ENCODE measurements at regions not wholly inside any gene's neighbourhood (a gene's known extent, or its start where the extent isn't known, plus 50 kb on each side); places are given as distances from the start of the nearest gene placed in this dataset.
A peak's percentile ranks its signal among the peaks of the same experiment; 100 is the strongest.

- POLR2A ChIA-PET: no interaction called here
These were observed 154.2 kb upstream of the DAB2 start for GRCh38 chr5:39578887-39579497.

GRCh38 chr5:39577529-39577928 is 152.7 kb upstream of the DAB2 start:
- H3K9me3 Mint-ChIP-seq (ENCODE audit: insufficient read depth): no peaks in the 10 kb centered on the region
- DNase-seq (no peak), ATAC-seq (no peak)
- POLR2A ChIA-PET: no interaction called here
- CTCF ChIA-PET: interaction anchor here (0.9 to 1.3 kb wide), 3 partner anchors 9 to 589 kb away, joined by 3 read pairs; no protein-coding TSS in a partner anchor
- no peak overlapping the region for H3K27ac Mint-ChIP-seq
- H3K4me1 Mint-ChIP-seq (ENCODE audit: low read depth): peaks cover 6% of the 10 kb centered on the region
- no peak overlapping the region for H3K4me3 Mint-ChIP-seq
- H3K27me3 Mint-ChIP-seq (ENCODE audit: low read depth): peaks cover 5% of the 10 kb centered on the region
- H3K36me3 Mint-ChIP-seq (ENCODE audit: low read depth): no peaks in the 10 kb centered on the region

More at GRCh38 chr5:39578887-39579497, 154.2 kb upstream of the DAB2 start:
- no peak overlapping the region for H3K4me3 Mint-ChIP-seq
- no peaks in the 10 kb centered on the region for H3K36me3 Mint-ChIP-seq (ENCODE audit: low read depth)
- DNase-seq (no peak), ATAC-seq (no peak)
- no peaks in the 10 kb centered on the region for H3K9me3 Mint-ChIP-seq (ENCODE audit: insufficient read depth)
- H3K27ac Mint-ChIP-seq: no peak overlapping the region
- CTCF ChIA-PET: interaction anchor here (1.0 to 1.5 kb wide), 4 partner anchors 10 to 109 kb away, joined by 3 read pairs; no protein-coding TSS in a partner anchor
- H3K4me1 Mint-ChIP-seq (ENCODE audit: low read depth): peaks cover 6% of the 10 kb centered on the region
- peaks cover 9% of the 10 kb centered on the region for H3K27me3 Mint-ChIP-seq (ENCODE audit: low read depth)

DNA sequence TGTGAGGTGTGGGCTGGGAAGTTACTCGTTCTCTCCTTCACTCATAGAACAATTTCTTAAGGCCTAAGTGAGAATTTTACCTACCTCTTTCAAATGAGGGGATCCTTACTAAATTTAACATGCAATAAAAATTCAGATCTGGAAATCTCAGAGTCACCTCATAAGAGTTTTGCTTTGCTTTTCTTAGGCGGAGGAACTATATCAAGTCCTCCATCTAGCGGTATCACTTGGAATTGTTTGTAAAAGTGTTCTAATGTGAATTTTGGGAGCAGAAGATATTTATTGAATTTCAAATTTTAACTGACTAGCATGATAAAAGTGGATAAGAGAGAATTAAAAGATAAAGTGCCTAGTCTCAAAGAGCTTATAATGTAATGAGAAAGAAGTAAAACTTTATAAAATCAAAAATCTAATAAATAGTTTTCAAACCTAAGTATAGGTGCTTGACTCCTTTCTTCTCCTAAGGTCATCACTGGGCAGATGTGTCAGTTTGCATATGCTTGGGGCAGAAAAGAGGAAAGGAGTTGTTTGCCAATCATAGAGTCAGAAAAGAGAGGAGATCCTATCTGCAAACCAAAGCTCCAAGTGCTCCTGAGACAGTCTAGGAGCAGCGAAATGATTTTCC is 145.7 kb upstream of the DAB2 start:
- ATAC-seq: no peak
- no peak overlapping the region for H3K4me3 Mint-ChIP-seq
- H3K4me1 Mint-ChIP-seq (ENCODE audit: low read depth): peaks cover 1% of the 10 kb centered on the region
- no peak for DNase-seq
- H3K9me3 Mint-ChIP-seq (ENCODE audit: insufficient read depth): no peaks in the 10 kb centered on the region
- H3K27me3 Mint-ChIP-seq (ENCODE audit: low read depth): peaks cover 8% of the 10 kb centered on the region
- H3K36me3 Mint-ChIP-seq (ENCODE audit: low read depth): no peaks in the 10 kb centered on the region
- ChIA-PET CTCF (interaction anchor here (0.8 to 1.3 kb wide), 8 partner anchors 13 to 354 kb away, joined by 3 to 5 read pairs (median 4); no protein-coding TSS in a partner anchor), POLR2A (no interaction called here)
- H3K27ac Mint-ChIP-seq: no peak overlapping the region

GRCh38 chr5:39569857-39570256 is 145.1 kb upstream of the DAB2 start:
- peaks cover 1% of the 10 kb centered on the region for H3K4me1 Mint-ChIP-seq (ENCODE audit: low read depth)
- ATAC-seq: no peak
- CTCF ChIA-PET: interaction anchor here (1.3 to 1.8 kb wide), 2 partner anchors 27 to 194 kb away, joined by 4 to 6 read pairs; no protein-coding TSS in a partner anchor
- no peak overlapping the region for H3K4me3 Mint-ChIP-seq
- no peak overlapping the region for H3K27ac Mint-ChIP-seq
- H3K36me3 Mint-ChIP-seq (ENCODE audit: low read depth): no peaks in the 10 kb centered on the region
- POLR2A ChIA-PET: no interaction called here
- no peaks in the 10 kb centered on the region for H3K9me3 Mint-ChIP-seq (ENCODE audit: insufficient read depth)
- H3K27me3 Mint-ChIP-seq (ENCODE audit: low read depth): peaks cover 10% of the 10 kb centered on the region
- DNase-seq: no peak

- ATAC-seq: no peak
- no peak overlapping the region for H3K27ac Mint-ChIP-seq
- H3K4me3 Mint-ChIP-seq: no peak overlapping the region
- peaks cover 1% of the 10 kb centered on the region for H3K4me1 Mint-ChIP-seq (ENCODE audit: low read depth)
- CTCF ChIA-PET: interaction anchor here (0.8 to 2.1 kb wide), 3 partner anchors 9 to 191 kb away, joined by 3 to 6 read pairs (median 5); no protein-coding TSS in a partner anchor
- no peaks in the 10 kb centered on the region for H3K9me3 Mint-ChIP-seq (ENCODE audit: insufficient read depth)
- POLR2A ChIA-PET: no interaction called here
- no peak for DNase-seq
- no peaks in the 10 kb centered on the region for H3K36me3 Mint-ChIP-seq (ENCODE audit: low read depth)
- peaks cover 7% of the 10 kb centered on the region for H3K27me3 Mint-ChIP-seq (ENCODE audit: low read depth)
These were observed 142.1 kb upstream of the DAB2 start for GRCh38 chr5:39566891-39567290.

GRCh38 chr5:39566029-39566428 is 141.2 kb upstream of the DAB2 start:
- no peak overlapping the region for H3K27ac Mint-ChIP-seq
- CTCF ChIA-PET: interaction anchor here (0.8 to 2.1 kb wide), 3 partner anchors 10 to 190 kb away, joined by 3 to 5 read pairs (median 4); no protein-coding TSS in a partner anchor
- H3K4me3 Mint-ChIP-seq: no peak overlapping the region
- ATAC-seq (no peak), DNase-seq (no peak)
- POLR2A ChIA-PET: no interaction called here
- no peaks in the 10 kb centered on the region for H3K36me3 Mint-ChIP-seq (ENCODE audit: low read depth)
- H3K4me1 Mint-ChIP-seq (ENCODE audit: low read depth): peaks cover 1% of the 10 kb centered on the region
- no peaks in the 10 kb centered on the region for H3K9me3 Mint-ChIP-seq (ENCODE audit: insufficient read depth)
- peaks cover 10% of the 10 kb centered on the region for H3K27me3 Mint-ChIP-seq (ENCODE audit: low read depth)

DNA sequence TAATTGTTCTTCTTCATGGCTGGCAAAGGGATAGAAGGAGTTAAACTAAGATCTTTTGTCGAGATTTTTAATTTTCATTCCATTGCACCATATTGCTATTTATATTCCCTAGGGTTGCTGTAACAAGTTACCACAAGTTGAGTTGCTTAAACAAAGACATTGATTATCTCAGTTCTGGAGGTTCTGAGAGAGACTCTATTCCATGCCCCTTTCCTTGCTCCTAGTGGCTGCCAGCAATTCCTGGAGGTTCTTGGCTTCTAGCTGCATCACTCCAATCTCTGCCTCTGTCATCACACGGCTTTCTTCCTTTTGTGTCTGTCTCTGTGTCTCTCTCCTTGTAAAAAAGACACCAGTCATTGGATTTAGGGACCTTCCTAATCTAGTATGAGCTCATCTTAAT is 136.6 kb upstream of the DAB2 start:
- H3K4me3 Mint-ChIP-seq: no peak overlapping the region
- POLR2A ChIA-PET: no interaction called here
- no peaks in the 10 kb centered on the region for H3K36me3 Mint-ChIP-seq (ENCODE audit: low read depth)
- CTCF ChIA-PET: no interaction called here
- H3K4me1 Mint-ChIP-seq (ENCODE audit: low read depth): no peaks in the 10 kb centered on the region
- no peak overlapping the region for H3K27ac Mint-ChIP-seq
- ATAC-seq (no peak), DNase-seq (no peak)
- H3K9me3 Mint-ChIP-seq (ENCODE audit: insufficient read depth): no peaks in the 10 kb centered on the region
- H3K27me3 Mint-ChIP-seq (ENCODE audit: low read depth): peaks cover 7% of the 10 kb centered on the region

GRCh38 chr5:39560726-39561125 is 135.9 kb upstream of the DAB2 start:
- ChIA-PET POLR2A (no interaction called here), CTCF (no interaction called here)
- no peak overlapping the region for H3K27ac Mint-ChIP-seq
- ATAC-seq (no peak), DNase-seq (no peak)
- H3K36me3 Mint-ChIP-seq (ENCODE audit: low read depth): no peaks in the 10 kb centered on the region
- no peaks in the 10 kb centered on the region for H3K9me3 Mint-ChIP-seq (ENCODE audit: insufficient read depth)
- peaks cover 7% of the 10 kb centered on the region for H3K27me3 Mint-ChIP-seq (ENCODE audit: low read depth)
- H3K4me3 Mint-ChIP-seq: no peak overlapping the region
- no peaks in the 10 kb centered on the region for H3K4me1 Mint-ChIP-seq (ENCODE audit: low read depth)

DNA sequence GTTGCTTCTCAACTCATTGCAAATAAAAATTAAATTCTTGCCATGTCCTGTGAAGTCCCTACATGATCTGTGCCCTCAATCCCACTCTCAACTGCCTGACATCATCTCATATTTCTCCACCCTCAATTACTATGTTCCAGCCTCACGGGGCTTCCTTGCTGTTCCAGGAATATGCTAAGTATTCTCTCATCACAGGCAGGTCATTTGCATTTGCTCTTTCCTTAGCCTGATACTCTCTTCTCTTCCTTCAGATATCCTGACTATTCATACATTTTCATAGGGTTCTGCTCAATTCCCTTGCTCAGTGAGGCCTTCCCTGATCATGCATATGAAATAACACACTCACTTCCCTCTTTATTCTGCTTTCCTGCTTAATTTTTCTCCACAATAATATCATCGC is 135.1 kb upstream of the DAB2 start:
- Mint-ChIP-seq H3K4me1 (ENCODE audit: low read depth) (no peaks in the 10 kb centered on the region), H3K36me3 (ENCODE audit: low read depth) (no peaks in the 10 kb centered on the region), H3K4me3 (no peak overlapping the region), H3K9me3 (ENCODE audit: insufficient read depth) (no peaks in the 10 kb centered on the region), H3K27ac (no peak overlapping the region), H3K27me3 (ENCODE audit: low read depth) (peaks cover 3% of the 10 kb centered on the region)
- ChIA-PET POLR2A (no interaction called here), CTCF (no interaction called here)
- DNase-seq: no peak
- no peak for ATAC-seq

DNA sequence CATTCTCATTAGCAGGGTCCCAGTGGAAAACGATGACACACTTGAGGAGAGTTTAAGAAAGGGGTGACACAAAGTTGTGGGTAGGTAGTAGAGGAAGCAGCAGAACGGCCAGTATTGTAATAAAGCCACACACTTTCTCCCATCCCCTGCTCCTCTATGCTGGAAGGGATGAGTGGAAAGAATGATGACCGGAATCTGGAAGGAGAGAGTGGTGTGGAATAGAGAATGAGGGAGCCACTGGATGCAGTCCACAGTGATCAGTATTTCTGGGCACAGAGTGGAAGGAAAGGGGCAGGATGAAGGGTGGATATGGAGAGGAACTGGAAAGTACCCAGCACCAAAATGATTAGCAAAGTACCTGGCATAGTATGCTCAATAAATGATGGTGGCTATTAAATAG is 133.8 kb upstream of the DAB2 start:
- POLR2A ChIA-PET: no interaction called here
- Mint-ChIP-seq H3K27ac (no peak overlapping the region), H3K36me3 (ENCODE audit: low read depth) (no peaks in the 10 kb centered on the region), H3K27me3 (ENCODE audit: low read depth) (peaks cover 3% of the 10 kb centered on the region), H3K9me3 (ENCODE audit: insufficient read depth) (no peaks in the 10 kb centered on the region), H3K4me1 (ENCODE audit: low read depth) (no peaks in the 10 kb centered on the region), H3K4me3 (no peak overlapping the region)
- no peak for ATAC-seq
- CTCF ChIA-PET: no interaction called here
- no peak for DNase-seq

DNA sequence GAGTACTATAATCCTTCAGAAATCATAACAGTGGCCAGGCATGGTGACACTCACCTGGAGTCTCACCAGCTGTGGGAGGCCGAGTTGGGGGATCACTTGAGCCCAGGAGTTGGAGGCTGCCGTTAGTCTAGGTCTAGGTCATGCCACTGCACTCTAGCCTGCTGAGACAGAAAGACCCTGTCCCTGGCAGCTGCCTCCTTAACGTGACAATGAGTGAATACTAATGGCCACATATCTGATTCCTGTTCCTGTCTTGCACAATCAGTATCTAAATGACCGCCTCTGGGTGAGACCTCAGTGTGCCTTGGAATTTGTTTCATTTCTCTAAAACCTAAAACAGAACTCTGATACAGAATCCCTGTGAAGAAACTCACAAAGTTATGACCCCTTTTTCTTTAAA is 131.0 kb upstream of the DAB2 start:
- DNase-seq (no peak), ATAC-seq (no peak)
- POLR2A ChIA-PET: no interaction called here
- H3K4me1 Mint-ChIP-seq (ENCODE audit: low read depth): no peaks in the 10 kb centered on the region
- no peaks in the 10 kb centered on the region for H3K36me3 Mint-ChIP-seq (ENCODE audit: low read depth)
- H3K27ac Mint-ChIP-seq: no peak overlapping the region
- H3K4me3 Mint-ChIP-seq: no peak overlapping the region
- CTCF ChIA-PET: no interaction called here
- no peaks in the 10 kb centered on the region for H3K9me3 Mint-ChIP-seq (ENCODE audit: insufficient read depth)
- H3K27me3 Mint-ChIP-seq (ENCODE audit: low read depth): peaks cover 3% of the 10 kb centered on the region

DNA sequence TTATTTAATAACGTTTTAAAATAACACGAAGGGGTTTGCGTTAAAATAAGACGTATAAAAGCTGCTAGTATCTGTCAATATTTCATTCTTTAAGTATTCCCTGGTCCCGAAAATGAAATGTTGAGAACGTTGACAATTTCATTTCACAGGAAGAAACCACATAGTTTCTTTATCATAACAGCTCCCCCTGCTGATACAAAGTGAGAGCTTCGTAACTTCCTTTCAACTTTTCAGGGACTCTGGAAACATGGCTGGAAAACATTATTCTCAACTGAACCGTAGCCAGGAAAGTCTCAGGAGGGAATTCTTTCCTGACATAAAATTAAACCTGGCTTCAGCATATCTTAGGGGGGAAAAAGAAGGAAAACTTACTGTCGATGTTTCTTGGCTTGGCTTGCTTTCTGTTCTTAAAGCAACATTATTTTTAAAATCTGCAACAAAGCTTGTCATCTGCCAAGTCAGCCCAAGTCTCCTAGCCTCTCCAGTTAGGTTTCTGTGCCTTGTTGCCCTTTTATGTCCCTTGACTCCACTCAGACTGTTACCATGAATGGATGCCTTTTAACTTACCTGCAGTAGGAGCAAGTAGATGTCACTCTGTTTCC is 122.9 kb upstream of the DAB2 start:
- Mint-ChIP-seq H3K4me3 (no peak overlapping the region), H3K9me3 (ENCODE audit: insufficient read depth) (no peaks in the 10 kb centered on the region), H3K4me1 (ENCODE audit: low read depth) (peaks cover 4% of the 10 kb centered on the region), H3K27me3 (ENCODE audit: low read depth) (peaks cover 8% of the 10 kb centered on the region), H3K27ac (no peak overlapping the region), H3K36me3 (ENCODE audit: low read depth) (no peaks in the 10 kb centered on the region)
- ChIA-PET POLR2A (no interaction called here), CTCF (interaction anchor here (0.7 to 3.0 kb wide), 34 partner anchors 11 to 1106 kb away, joined by 3 to 66 read pairs (median 4); partner anchors contain the start of genes DAB2 and FYB1)
- ATAC-seq (no peak), DNase-seq (peak; percentile 34)
